ENCODE measurements at regions not wholly inside any gene's neighbourhood (a gene's known extent, or its start where the extent isn't known, plus 50 kb on each side); places are given as distances from the start of the nearest gene placed in this dataset.

- DNase-seq (ENCODE audit: unreplicated experiment), result no peak
- intact Hi-C loops (cut with micrococcal nuclease), result no loop called here
- Mint-ChIP-seq H3K9me3 (ENCODE audit: unreplicated experiment) (no peaks in the 10 kb centered on the region), H3K36me3 (ENCODE audit: insufficient read depth, unreplicated experiment) (no peaks in the 10 kb centered on the region), H3K27ac (ENCODE audit: low read depth, unreplicated experiment) (no peak overlapping the region), H3K27me3 (ENCODE audit: insufficient read depth, unreplicated experiment) (no peaks in the 10 kb centered on the region), H3K4me3 (ENCODE audit: unreplicated experiment) (no peak overlapping the region), H3K4me1 (ENCODE audit: insufficient read depth, unreplicated experiment) (no peaks in the 10 kb centered on the region)
- ChIA-PET CTCF (no interaction called here), POLR2A (no interaction called here)
- BruUV-seq (replicated peaks), result no TSS peak
- TF ChIP-seq CTCF (IDR thresholded peaks at IDR 0.05; ENCODE audit: unreplicated experiment), result no peak
Measured at GRCh38 chr9:91025856-91026255, 224.2 kb downstream of the SYK start.

GRCh38 chr9:91026266-91026665 lies 224.6 kb downstream of the SYK start:
- ChIA-PET CTCF (no interaction called here), POLR2A (no interaction called here)

GRCh38 chr9:91027005-91027404 lies 225.4 kb downstream of the SYK start:
- Mint-ChIP-seq H3K4me1 (ENCODE audit: insufficient read depth, unreplicated experiment) (no peaks in the 10 kb centered on the region), H3K9me3 (ENCODE audit: unreplicated experiment) (no peaks in the 10 kb centered on the region), H3K27me3 (ENCODE audit: insufficient read depth, unreplicated experiment) (no peaks in the 10 kb centered on the region), H3K27ac (ENCODE audit: low read depth, unreplicated experiment) (no peak overlapping the region), H3K4me3 (ENCODE audit: unreplicated experiment) (no peak overlapping the region), H3K36me3 (ENCODE audit: insufficient read depth, unreplicated experiment) (no peaks in the 10 kb centered on the region)
- POLR2A ChIA-PET, result no interaction called here
- intact Hi-C loops (cut with micrococcal nuclease), result no loop called here
- CTCF ChIA-PET, result no interaction called here
- no peak for TF ChIP-seq CTCF (IDR thresholded peaks at IDR 0.05; ENCODE audit: unreplicated experiment)
- no peak for DNase-seq (ENCODE audit: unreplicated experiment)
- no TSS peak for BruUV-seq (replicated peaks)

More at GRCh38 chr9:91026266-91026665, 224.6 kb downstream of the SYK start:
- no peak for TF ChIP-seq CTCF (IDR thresholded peaks at IDR 0.05; ENCODE audit: unreplicated experiment)
- H3K27me3 Mint-ChIP-seq (ENCODE audit: insufficient read depth, unreplicated experiment), result no peaks in the 10 kb centered on the region
- BruUV-seq (replicated peaks), result no TSS peak
- H3K9me3 Mint-ChIP-seq (ENCODE audit: unreplicated experiment), result no peaks in the 10 kb centered on the region
- no peak overlapping the region for H3K4me3 Mint-ChIP-seq (ENCODE audit: unreplicated experiment)
- H3K27ac Mint-ChIP-seq (ENCODE audit: low read depth, unreplicated experiment), result no peak overlapping the region
- no peak for DNase-seq (ENCODE audit: unreplicated experiment)
- H3K4me1 Mint-ChIP-seq (ENCODE audit: insufficient read depth, unreplicated experiment), result no peaks in the 10 kb centered on the region
- intact Hi-C loops (cut with micrococcal nuclease), result no loop called here
- no peaks in the 10 kb centered on the region for H3K36me3 Mint-ChIP-seq (ENCODE audit: insufficient read depth, unreplicated experiment)

- H3K9me3 Mint-ChIP-seq (ENCODE audit: unreplicated experiment), result no peaks in the 10 kb centered on the region
- H3K4me1 Mint-ChIP-seq (ENCODE audit: insufficient read depth, unreplicated experiment), result no peaks in the 10 kb centered on the region
- no peak for DNase-seq (ENCODE audit: unreplicated experiment)
- ChIA-PET POLR2A (no interaction called here), CTCF (interaction anchor here (0.6 kb wide), 2 partner anchors 70 to 707 kb away, joined by 3 read pairs; no protein-coding TSS in a partner anchor)
- no peak overlapping the region for H3K27ac Mint-ChIP-seq (ENCODE audit: low read depth, unreplicated experiment)
- BruUV-seq (replicated peaks), result no TSS peak
- no peak overlapping the region for H3K4me3 Mint-ChIP-seq (ENCODE audit: unreplicated experiment)
- intact Hi-C loops (cut with micrococcal nuclease), result no loop called here
- H3K27me3 Mint-ChIP-seq (ENCODE audit: insufficient read depth, unreplicated experiment), result no peaks in the 10 kb centered on the region
- H3K36me3 Mint-ChIP-seq (ENCODE audit: insufficient read depth, unreplicated experiment), result no peaks in the 10 kb centered on the region
- TF ChIP-seq CTCF (IDR thresholded peaks at IDR 0.05; ENCODE audit: unreplicated experiment), result no peak
Measured at GRCh38 chr9:91028166-91028827, 226.7 kb downstream of the SYK start.

Data from MCF 10A (cell line).